ENCODE measurements at regions not wholly inside any gene's neighbourhood (a gene's known extent, or its start where the extent isn't known, plus 50 kb on each side); places are given as distances from the start of the nearest gene placed in this dataset.
"Not testable (repeated sequence)": the region's sequence is repeated elsewhere in the genome, so short reads cannot be mapped to it uniquely, and the experiment has no call there.

DNA sequence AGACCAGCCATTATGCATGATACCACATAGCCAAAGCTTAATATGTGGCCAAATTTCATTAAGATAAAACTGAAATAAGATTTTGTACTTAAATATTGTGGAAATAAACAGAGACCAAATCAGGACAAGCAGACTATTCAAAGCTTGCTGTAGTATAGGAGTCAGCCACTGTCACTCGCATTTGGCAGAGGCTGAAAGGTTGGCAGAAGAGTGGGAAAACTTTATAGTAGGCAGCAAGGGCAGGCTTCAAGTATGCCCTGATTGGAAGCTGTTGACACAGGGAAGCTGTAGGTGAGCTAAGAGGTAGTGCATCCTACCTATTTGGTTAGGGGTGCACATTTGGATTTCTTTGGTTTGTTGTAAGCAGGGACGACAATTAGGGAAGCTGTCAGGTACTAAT, 202.5 kb upstream of the PDZRN3 start:
- H3K4me1 ChIP-seq, result no peaks in the 10 kb centered on the region
- TF ChIP-seq Cebpa-rat (IDR thresholded peaks at IDR 0.05), result no peak
- H4K20me1 ChIP-seq, result no peaks in the 10 kb centered on the region
- H3K27ac ChIP-seq, result no peak overlapping the region
- no peak overlapping the region for H3K4me2 ChIP-seq
- no peaks in the 10 kb centered on the region for H3K36me3 ChIP-seq
- H3K27me3 ChIP-seq, result no peaks in the 10 kb centered on the region
- H3K9me3 ChIP-seq, result peaks cover 4% of the 10 kb centered on the region
- no peak overlapping the region for H3K4me3 ChIP-seq
- H3K9ac ChIP-seq, result no peak overlapping the region

DNA sequence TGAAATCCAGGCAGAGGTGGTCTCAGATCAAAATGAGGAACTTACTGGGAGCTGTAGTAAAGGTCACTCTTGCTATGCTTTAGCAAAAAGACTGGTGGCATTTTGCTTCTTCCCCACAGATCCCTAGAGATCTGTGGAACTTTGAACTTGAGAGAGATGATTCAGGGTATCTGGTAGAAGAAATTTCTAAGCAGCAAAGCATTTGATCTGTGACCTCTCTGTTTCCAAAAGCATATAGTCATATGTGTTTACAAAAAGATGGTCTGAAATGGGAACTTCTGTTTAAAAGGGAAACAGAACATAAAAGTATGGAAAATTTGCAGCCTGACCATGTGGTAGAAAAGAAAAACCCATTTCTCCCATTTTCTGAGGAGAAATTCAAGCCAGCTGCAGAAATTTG, 196.2 kb upstream of the PDZRN3 start:
- H3K27ac ChIP-seq, H4K20me1 ChIP-seq, H3K4me3 ChIP-seq, H3K9ac ChIP-seq, H3K4me1 ChIP-seq, H3K4me2 ChIP-seq, H3K36me3 ChIP-seq, H3K27me3 ChIP-seq: not testable (repeated sequence)
- H3K9me3 ChIP-seq, result peaks cover 19% of the 10 kb centered on the region

DNA sequence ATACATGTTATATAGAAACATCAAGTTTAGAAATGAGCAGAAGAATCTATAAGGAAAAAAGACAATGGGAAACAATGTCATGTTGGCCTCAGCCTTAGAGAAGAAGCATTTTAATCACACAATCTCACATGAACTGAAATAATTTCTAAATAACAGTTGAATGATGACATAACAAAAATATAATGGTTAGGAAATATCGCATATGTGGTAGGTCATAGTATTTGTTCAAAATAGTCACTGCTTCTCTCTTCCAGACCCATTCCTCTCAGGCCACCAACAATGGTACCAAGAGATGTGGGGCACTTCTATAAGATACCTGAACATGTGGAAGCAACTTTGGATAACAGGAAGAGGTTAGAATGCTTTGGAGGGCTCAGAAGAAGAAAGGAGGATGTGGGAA, 195.7 kb upstream of the PDZRN3 start:
- Histone ChIP-seq H3K4me2 (no peak overlapping the region), H3K36me3 (no peaks in the 10 kb centered on the region), H3K4me1 (no peaks in the 10 kb centered on the region), H3K27me3 (no peaks in the 10 kb centered on the region), H3K9ac (no peak overlapping the region), H3K27ac (no peak overlapping the region), H3K9me3 (peaks cover 19% of the 10 kb centered on the region), H3K4me3 (no peak overlapping the region), H4K20me1 (no peaks in the 10 kb centered on the region)
- TF ChIP-seq Cebpa-rat (IDR thresholded peaks at IDR 0.05), result no peak

DNA sequence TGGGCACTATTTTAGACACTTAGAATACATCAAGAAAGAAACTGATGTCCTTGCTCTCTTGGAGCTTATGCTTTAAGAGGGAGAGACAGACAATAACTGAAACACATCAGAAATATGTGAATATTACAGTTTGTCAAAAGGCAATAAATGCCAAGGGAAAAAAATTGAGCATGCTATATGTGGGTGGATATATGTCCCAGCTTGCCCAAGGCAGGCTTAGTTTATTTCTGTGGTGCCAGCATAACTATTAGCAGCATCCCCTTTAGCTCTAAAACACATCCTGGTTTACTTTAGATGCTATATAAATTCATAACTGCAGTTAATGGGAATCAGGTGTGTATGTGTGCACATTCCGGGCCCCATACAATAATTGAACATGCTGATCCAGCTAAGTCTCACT, 191.2 kb upstream of the PDZRN3 start:
- H3K4me3 ChIP-seq, result no peak overlapping the region
- no peaks in the 10 kb centered on the region for H3K4me1 ChIP-seq
- no peak for TF ChIP-seq Cebpa-rat (IDR thresholded peaks at IDR 0.05)
- no peaks in the 10 kb centered on the region for H3K36me3 ChIP-seq
- peaks cover 9% of the 10 kb centered on the region for H3K9me3 ChIP-seq
- H4K20me1 ChIP-seq, result no peaks in the 10 kb centered on the region
- H3K4me2 ChIP-seq, result no peak overlapping the region
- no peak overlapping the region for H3K27ac ChIP-seq
- H3K27me3 ChIP-seq, result no peaks in the 10 kb centered on the region
- no peak overlapping the region for H3K9ac ChIP-seq

DNA sequence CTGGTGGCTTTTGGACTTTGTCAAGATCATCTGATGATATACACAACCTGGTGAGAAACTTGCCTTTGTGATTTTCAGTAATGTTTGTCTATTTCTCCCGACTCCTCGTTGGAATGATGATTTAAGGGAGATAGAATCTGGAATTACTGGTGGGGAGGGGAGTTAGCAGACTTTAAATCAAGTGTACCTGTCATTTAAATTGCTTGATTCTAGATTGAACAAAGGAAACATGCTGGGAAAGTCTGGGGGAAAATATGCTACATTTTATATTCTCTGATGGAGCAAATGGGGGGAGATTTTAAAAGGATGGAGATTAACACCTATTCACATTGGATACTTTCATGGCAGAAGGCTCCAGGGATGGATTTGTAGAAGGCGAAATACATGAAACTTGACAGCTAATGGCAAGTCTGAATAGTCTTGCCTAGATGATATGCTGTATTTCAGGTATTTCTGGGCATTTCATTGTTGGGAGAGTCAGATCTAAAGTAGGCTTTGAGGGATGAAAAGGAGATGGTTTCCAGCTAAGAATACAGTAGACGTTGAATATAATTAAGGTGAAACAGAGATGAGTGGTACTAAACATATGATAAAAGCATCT, 189.1 kb upstream of the PDZRN3 start:
- Histone ChIP-seq H3K27ac (no peak overlapping the region), H3K9ac (no peak overlapping the region), H4K20me1 (no peaks in the 10 kb centered on the region), H3K4me3 (no peak overlapping the region), H3K4me2 (no peak overlapping the region), H3K27me3 (no peaks in the 10 kb centered on the region), H3K4me1 (no peaks in the 10 kb centered on the region), H3K9me3 (peaks cover 9% of the 10 kb centered on the region), H3K36me3 (no peaks in the 10 kb centered on the region)
- no peak for TF ChIP-seq Cebpa-rat (IDR thresholded peaks at IDR 0.05)

DNA sequence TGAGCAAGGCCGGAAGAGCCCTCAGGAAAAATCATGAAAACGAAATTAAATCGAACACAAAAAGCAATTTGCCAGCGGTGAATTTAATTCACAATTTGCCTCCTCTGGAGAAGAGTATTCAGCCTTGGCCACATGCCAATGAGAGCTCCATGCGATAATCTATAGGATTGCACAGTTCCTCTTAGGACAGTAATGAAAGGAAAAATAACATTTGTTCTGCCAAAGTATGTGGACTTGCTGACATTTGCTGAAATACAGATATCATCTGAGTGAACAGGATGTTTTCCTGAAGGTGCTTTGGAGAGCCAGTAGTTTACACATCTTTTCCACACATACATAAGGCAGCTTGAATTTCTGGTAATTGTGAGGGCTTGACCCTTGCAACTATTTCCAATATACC, 188.6 kb upstream of the PDZRN3 start:
- H3K27ac ChIP-seq, result no peak overlapping the region
- H3K4me1 ChIP-seq, result no peaks in the 10 kb centered on the region
- H3K4me2 ChIP-seq, result no peak overlapping the region
- H3K36me3 ChIP-seq, result no peaks in the 10 kb centered on the region
- peaks cover 9% of the 10 kb centered on the region for H3K9me3 ChIP-seq
- no peaks in the 10 kb centered on the region for H4K20me1 ChIP-seq
- no peak overlapping the region for H3K4me3 ChIP-seq
- TF ChIP-seq Cebpa-rat (IDR thresholded peaks at IDR 0.05), result no peak
- no peak overlapping the region for H3K9ac ChIP-seq
- H3K27me3 ChIP-seq, result no peaks in the 10 kb centered on the region

DNA sequence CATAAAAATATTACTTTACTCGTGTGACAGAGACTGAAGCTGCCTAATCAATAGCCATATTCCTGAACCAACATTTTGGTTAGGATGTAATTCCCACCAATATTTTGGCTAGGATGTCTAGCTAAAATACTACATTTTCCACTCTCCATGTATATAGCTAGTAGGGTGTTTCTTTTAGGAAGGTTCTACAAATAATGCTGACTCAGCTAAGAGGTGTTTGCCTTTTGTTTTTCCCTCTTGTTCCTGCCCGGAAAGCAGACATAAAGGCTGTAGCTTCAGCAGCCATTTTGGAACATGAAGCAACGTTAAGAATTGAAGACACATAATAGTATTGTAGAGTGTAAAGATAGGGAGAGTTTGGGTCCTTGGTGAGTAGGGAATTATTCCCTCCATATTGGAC, 187.3 kb upstream of the PDZRN3 start:
- Histone ChIP-seq H3K27ac (no peak overlapping the region), H3K27me3 (no peaks in the 10 kb centered on the region), H3K9me3 (peaks cover 9% of the 10 kb centered on the region), H3K9ac (no peak overlapping the region), H4K20me1 (no peaks in the 10 kb centered on the region), H3K4me1 (no peaks in the 10 kb centered on the region), H3K4me3 (no peak overlapping the region), H3K4me2 (no peak overlapping the region), H3K36me3 (no peaks in the 10 kb centered on the region)
- TF ChIP-seq Cebpa-rat (IDR thresholded peaks at IDR 0.05), result no peak

DNA sequence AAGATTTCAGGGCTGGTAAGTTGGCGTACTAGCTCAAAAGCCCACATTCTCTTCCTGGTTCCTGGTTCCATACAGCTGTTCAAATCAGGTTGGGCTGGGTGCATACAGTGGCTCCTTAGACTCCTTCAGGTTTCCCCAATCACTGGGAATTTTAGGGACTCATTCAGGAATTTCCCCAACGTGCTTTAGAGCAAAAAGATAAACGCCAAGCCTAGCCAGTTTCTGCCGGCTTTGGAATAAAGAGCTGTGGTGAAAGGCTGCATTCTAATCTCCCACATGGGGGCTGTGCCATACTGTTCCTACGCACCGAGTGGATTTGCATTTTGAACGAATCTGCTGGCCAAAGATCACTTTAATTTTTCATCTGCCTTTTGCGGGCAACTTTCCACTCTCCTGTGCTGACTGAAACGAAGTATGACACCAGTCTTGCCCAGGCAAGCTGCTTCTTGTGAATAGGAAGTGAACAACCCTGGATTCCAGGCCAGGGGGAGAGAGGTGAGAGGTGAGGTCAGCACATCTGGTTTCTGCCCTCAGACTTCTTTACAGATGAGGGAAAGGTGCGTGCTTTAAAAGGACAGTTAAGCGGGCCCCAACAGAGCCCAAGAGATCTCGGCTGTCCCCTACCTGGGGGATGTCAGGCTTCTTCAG, 184.2 kb upstream of the PDZRN3 start:
- H3K27ac ChIP-seq, result no peak overlapping the region
- H3K27me3 ChIP-seq, result no peaks in the 10 kb centered on the region
- H3K9me3 ChIP-seq, result 0 out of 2 replicates have a peak, but pooled peaks cover 4% of the 10 kb centered on the region
- H3K4me1 ChIP-seq, result no peaks in the 10 kb centered on the region
- H3K9ac ChIP-seq, result no peak overlapping the region
- no peak overlapping the region for H3K4me2 ChIP-seq
- H3K4me3 ChIP-seq, result no peak overlapping the region
- no peak for TF ChIP-seq Cebpa-rat (IDR thresholded peaks at IDR 0.05)
- H4K20me1 ChIP-seq, result no peaks in the 10 kb centered on the region
- H3K36me3 ChIP-seq, result no peaks in the 10 kb centered on the region

DNA sequence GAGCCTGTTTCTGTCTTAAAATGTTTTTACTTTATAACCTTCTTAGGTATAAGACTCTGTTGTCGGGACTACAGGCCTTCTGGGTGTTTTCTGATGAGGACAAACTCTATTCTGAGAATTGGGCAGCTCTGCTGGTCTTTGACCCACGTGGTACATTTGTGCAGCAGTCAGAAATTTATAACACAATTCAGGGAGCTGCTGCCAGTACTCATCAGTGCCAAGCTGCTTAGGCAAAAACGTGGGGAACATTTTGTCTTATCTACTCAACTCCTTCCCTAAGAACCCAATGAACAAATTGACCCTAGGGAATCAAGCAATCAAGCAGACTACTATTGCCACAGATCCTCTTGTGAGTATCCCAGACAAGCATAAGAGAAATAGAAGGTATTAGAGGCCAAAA, 180.7 kb upstream of the PDZRN3 start:
- Histone ChIP-seq H3K4me3 (no peak overlapping the region), H3K9me3 (0 out of 2 replicates have a peak, but pooled peaks cover 8% of the 10 kb centered on the region), H3K27me3 (no peaks in the 10 kb centered on the region), H3K27ac (no peak overlapping the region), H4K20me1 (no peaks in the 10 kb centered on the region), H3K36me3 (no peaks in the 10 kb centered on the region), H3K4me1 (no peaks in the 10 kb centered on the region), H3K4me2 (no peak overlapping the region), H3K9ac (no peak overlapping the region)
- TF ChIP-seq Cebpa-rat (IDR thresholded peaks at IDR 0.05), result no peak

DNA sequence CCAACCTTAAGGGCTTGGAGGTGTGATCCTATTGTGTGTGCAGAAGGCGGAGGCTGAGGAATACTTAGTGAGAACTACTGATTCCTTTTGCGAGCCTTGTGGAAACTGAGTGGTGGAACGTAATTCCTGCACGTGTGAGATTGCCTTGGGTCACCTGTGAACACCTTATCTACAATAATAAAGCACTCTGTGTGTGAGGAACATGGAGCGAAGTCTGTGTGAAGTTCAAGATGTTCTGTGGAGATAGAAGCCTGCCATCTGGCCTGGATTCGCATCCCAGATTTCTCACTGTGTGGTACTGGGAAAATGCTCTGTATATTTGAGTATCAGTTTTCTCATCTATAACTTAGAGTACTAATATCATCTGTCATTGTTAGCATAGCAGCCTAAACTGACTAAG, 179.5 kb upstream of the PDZRN3 start:
- Histone ChIP-seq H3K36me3 (no peaks in the 10 kb centered on the region), H3K4me3 (no peak overlapping the region), H3K4me1 (no peaks in the 10 kb centered on the region), H3K9me3 (0 out of 2 replicates have a peak, but pooled peaks cover 8% of the 10 kb centered on the region), H3K4me2 (no peak overlapping the region), H3K27ac (no peak overlapping the region), H3K9ac (no peak overlapping the region), H3K27me3 (no peaks in the 10 kb centered on the region), H4K20me1 (no peaks in the 10 kb centered on the region)
- TF ChIP-seq Cebpa-rat (IDR thresholded peaks at IDR 0.05), result no peak

Data from BLaER1 (cell line).